Endothelial cell (in vitro differentiated cells): ENCODE measurements at regions not wholly inside any gene's neighbourhood (a gene's known extent, or its start where the extent isn't known, plus 50 kb on each side); places are given as distances from the start of the nearest gene placed in this dataset.
A peak's percentile ranks its signal among the peaks of the same experiment; 100 is the strongest.

Source experiments
- DNase-seq: peaks from one replicate; pipeline ENCODE4 v3.0.0; 2021; ENCODE audit warnings: low spot score
- H3K27ac Mint-ChIP-seq: one replicate; pipeline ENCODE4 v1.8.0; 2021; ENCODE audit warnings: mixed read lengths, inconsistent platforms; ENCODE audit not compliant: unreplicated experiment
- H3K27me3 Mint-ChIP-seq: one replicate; pipeline ENCODE4 v1.8.0; 2021; ENCODE audit warnings: mild to moderate bottlenecking, moderate library complexity, mixed read lengths, inconsistent platforms; ENCODE audit not compliant: unreplicated experiment
- H3K36me3 Mint-ChIP-seq: one replicate; pipeline ENCODE4 v1.8.0; 2021; ENCODE audit warnings: mild to moderate bottlenecking, low read depth, mixed read lengths, inconsistent platforms; ENCODE audit not compliant: unreplicated experiment
- H3K4me1 Mint-ChIP-seq: one replicate; pipeline ENCODE4 v1.8.0; 2021; ENCODE audit warnings: mild to moderate bottlenecking, mixed read lengths, inconsistent platforms; ENCODE audit not compliant: unreplicated experiment
- H3K4me3 Mint-ChIP-seq: one replicate; pipeline ENCODE4 v1.8.0; 2021; ENCODE audit warnings: mild to moderate bottlenecking, mixed read lengths, inconsistent platforms; ENCODE audit not compliant: unreplicated experiment
- H3K9me3 Mint-ChIP-seq: one replicate; pipeline ENCODE4 v1.8.0; 2021; ENCODE audit warnings: mixed read lengths, inconsistent platforms; ENCODE audit not compliant: unreplicated experiment
- TF ChIP-seq, protein P1 (sequence below): fragments of 200-600 bp; sonication (generic); IDR thresholded peaks from one replicate; pipeline ENCODE4 v1.5.0; 2021; ENCODE audit warnings: antibody characterized with exemption; ENCODE audit not compliant: unreplicated experiment

DNA sequence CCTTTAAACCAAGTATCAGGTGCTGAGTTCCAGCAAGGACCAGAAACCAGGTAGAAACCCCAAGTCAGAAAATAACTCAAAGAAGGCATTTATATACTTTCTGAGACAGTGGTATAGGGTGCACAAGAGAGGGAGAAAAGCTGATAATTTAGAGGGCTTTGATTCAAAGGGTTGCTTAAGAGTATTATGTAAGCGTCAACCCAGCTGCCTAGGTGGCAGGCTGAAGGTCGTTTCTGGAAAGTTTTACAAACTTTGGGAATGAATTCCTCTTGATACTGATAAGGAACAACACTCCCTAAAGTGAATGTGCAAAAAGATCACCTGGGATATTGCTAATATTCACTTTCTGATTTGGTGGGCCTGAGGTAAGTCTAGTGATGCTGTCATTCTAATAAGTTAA lies 800.7 kb downstream of the MAFB start:
- Mint-ChIP-seq H3K27ac (no peak overlapping the region), H3K4me3 (no peak overlapping the region), H3K36me3 (no peaks in the 10 kb centered on the region), H3K27me3 (no peaks in the 10 kb centered on the region), H3K4me1 (no peaks in the 10 kb centered on the region), H3K9me3 (no peaks in the 10 kb centered on the region)
- TF ChIP-seq, protein P1, sequence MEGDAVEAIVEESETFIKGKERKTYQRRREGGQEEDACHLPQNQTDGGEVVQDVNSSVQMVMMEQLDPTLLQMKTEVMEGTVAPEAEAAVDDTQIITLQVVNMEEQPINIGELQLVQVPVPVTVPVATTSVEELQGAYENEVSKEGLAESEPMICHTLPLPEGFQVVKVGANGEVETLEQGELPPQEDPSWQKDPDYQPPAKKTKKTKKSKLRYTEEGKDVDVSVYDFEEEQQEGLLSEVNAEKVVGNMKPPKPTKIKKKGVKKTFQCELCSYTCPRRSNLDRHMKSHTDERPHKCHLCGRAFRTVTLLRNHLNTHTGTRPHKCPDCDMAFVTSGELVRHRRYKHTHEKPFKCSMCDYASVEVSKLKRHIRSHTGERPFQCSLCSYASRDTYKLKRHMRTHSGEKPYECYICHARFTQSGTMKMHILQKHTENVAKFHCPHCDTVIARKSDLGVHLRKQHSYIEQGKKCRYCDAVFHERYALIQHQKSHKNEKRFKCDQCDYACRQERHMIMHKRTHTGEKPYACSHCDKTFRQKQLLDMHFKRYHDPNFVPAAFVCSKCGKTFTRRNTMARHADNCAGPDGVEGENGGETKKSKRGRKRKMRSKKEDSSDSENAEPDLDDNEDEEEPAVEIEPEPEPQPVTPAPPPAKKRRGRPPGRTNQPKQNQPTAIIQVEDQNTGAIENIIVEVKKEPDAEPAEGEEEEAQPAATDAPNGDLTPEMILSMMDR = no peak
- DNase-seq = no peak

DNA sequence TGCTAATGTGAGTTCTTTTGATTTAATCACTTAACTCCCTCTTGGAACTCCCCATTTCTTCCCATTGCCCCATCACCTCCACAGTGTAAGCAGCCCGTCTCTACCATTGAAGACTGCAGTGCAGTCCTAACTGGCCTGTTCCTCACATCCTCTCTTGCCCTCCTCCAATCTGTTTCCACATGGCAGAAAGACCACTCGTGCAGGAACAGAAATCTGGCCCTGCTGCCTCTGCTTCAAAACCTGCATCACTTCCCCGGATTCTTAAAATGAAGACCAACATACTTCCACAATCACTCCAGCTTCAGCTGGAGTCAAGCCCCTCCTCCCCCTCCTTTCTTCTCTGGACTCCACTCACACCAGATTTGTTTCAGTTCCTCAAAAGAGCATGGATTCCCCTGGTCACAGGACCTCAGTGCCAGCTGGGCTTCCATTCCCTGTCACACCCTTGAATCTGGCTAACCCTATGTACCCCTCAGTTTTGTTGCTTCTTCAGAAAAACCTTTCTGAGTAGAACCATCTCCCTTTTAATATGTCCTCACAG lies 802.3 kb downstream of the MAFB start:
- no peak overlapping the region for H3K4me3 Mint-ChIP-seq
- no peak for DNase-seq
- TF ChIP-seq, protein P1 = no peak
- no peaks in the 10 kb centered on the region for H3K9me3 Mint-ChIP-seq
- no peak overlapping the region for H3K27ac Mint-ChIP-seq
- no peaks in the 10 kb centered on the region for H3K27me3 Mint-ChIP-seq
- no peaks in the 10 kb centered on the region for H3K36me3 Mint-ChIP-seq
- H3K4me1 Mint-ChIP-seq = no peaks in the 10 kb centered on the region

DNA sequence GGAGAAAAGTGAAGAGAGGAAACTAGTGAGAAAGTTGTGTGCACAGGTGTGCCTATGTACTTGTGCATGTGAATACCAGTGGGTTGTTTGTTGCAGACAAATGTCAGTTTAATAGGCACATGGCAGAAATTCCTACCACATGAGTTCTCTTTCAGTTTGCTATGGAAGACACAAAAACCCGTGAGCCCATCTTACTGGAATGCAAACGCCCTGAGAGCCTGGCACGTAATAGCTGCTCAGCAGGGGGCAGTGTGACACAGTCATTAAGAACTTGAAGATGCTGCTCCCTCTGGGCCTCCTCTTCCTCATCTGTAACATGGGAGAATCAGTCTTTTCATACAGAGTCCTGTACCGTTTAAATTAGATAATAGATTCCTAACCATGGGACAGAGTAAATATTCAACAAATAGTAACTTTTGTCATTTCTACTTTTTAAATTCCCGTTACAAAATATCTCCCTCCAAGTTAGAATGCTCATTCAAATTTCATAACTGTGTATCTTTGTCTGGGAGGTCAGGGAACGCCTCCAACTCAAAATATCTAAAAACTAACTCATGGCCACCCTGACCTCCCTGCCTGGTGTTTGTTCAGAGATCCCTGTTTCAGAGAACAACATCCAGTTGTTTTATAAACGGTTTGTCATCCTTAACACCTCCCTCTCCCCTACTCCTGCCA lies 802.9 kb downstream of the MAFB start:
- DNase-seq = peak; percentile 65
- Mint-ChIP-seq H3K36me3 (no peaks in the 10 kb centered on the region), H3K4me1 (no peaks in the 10 kb centered on the region), H3K4me3 (no peak overlapping the region), H3K9me3 (no peaks in the 10 kb centered on the region), H3K27me3 (no peaks in the 10 kb centered on the region), H3K27ac (no peak overlapping the region)
- TF ChIP-seq, protein P1 = peak; percentile 67

DNA sequence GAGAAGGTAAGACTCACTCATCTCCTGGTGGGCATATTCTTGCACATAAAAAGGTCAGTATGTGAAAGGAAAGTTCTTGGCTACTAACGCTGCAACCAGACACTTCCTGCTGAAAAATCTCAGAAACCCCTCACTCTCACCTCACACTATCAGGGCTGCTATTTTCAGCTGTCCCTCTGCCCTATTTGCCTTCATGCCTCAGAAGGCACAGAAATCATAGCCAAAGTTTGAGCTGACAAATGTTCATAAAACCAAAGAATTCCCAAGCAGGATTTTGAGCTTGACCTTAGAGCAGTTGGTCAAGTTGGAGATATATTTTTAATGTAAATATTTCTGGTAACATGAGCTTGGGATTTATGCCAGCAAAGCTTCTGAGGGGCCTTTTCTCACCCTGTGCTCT lies 806.2 kb downstream of the MAFB start:
- TF ChIP-seq, protein P1 = no peak
- Mint-ChIP-seq H3K27ac (no peak overlapping the region), H3K9me3 (no peaks in the 10 kb centered on the region), H3K4me1 (no peaks in the 10 kb centered on the region), H3K4me3 (no peak overlapping the region), H3K36me3 (no peaks in the 10 kb centered on the region), H3K27me3 (peaks cover 3% of the 10 kb centered on the region)
- no peak for DNase-seq

DNA sequence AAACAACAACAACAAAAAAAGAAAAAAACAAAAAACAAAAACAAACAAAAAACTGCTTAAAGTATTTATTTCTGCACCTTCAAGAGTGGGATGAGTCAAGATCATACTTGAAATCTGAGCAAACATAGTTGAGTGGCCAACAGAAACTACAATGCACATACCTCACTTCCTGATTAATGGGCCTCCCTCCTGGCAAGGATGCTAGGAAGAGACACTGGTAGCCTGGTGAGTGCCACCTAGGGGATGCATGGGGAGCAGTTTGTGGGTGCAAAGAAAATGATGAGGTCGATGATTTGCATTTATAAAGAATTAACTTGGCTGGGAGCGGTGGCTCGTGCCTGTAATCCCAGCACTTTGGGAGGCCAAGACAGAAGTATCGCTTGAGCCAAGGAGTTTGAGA lies 808.1 kb downstream of the MAFB start:
- Mint-ChIP-seq H3K27ac (no peak overlapping the region), H3K4me3 (no peak overlapping the region), H3K4me1 (no peaks in the 10 kb centered on the region), H3K27me3 (peaks cover 3% of the 10 kb centered on the region), H3K9me3 (no peaks in the 10 kb centered on the region), H3K36me3 (no peaks in the 10 kb centered on the region)
- TF ChIP-seq, protein P1 = no peak
- DNase-seq = no peak
